ENCODE measurements at regions not wholly inside any gene's neighbourhood (a gene's known extent, or its start where the extent isn't known, plus 50 kb on each side); places are given as distances from the start of the nearest gene placed in this dataset.

- H2AK5ac ChIP-seq (ENCODE audit: low read depth, low read length), result no peak overlapping the region
- H3K4me1 ChIP-seq (ENCODE audit: control insufficient read depth, insufficient read depth, low read length), result peaks cover 16% of the 10 kb centered on the region
- H2BK120ac ChIP-seq (ENCODE audit: low read depth, low read length), result no peak overlapping the region
- H3K9ac ChIP-seq (ENCODE audit: low read depth, low read length), result no peak overlapping the region
- no peak overlapping the region for H3K4ac ChIP-seq (ENCODE audit: low read depth, low read length)
- CTCF ChIA-PET, result no interaction called here
- no peak for DNase-seq
- no peaks in the 10 kb centered on the region for H3K36me3 ChIP-seq (ENCODE audit: control insufficient read depth, insufficient read depth, low read length)
- H4K91ac ChIP-seq (ENCODE audit: insufficient read depth, low read depth, low read length), result no peak overlapping the region
- H3K27ac ChIP-seq (ENCODE audit: insufficient read depth, low read length), result no peak overlapping the region
- no peak overlapping the region for H4K5ac ChIP-seq (ENCODE audit: low read depth, low read length)
- intact Hi-C loops (cut with micrococcal nuclease), result no loop called here
- dilution Hi-C loops (cut with HindIII; ENCODE audit: low sequenced_read_pairs, unreplicated experiment), result no loop called here
- POLR2A ChIA-PET (ENCODE audit: unreplicated experiment), result no interaction called here
- H3K79me1 ChIP-seq (ENCODE audit: low read depth in 1 of 2, low read length in 2 of 2), result no peaks in the 10 kb centered on the region
- H3K4me3 ChIP-seq (ENCODE audit: insufficient read depth, low read depth, low read length), result no peak overlapping the region
- H2BK5ac ChIP-seq (ENCODE audit: low read depth, low read length, poor library complexity, severe bottlenecking), result no peak overlapping the region
- H4K8ac ChIP-seq (ENCODE audit: low read depth in 2 of 2, low read length in 2 of 2), result no peak overlapping the region
- no peak overlapping the region for H2AFZ ChIP-seq (replicated peaks; ENCODE audit: low read length, poor library complexity)
- BruUV-seq (replicated peaks), result no TSS peak
- no peak overlapping the region for H3K23ac ChIP-seq (ENCODE audit: low read depth, low read length)
- H3K4me2 ChIP-seq (ENCODE audit: low read depth, low read length), result no peak overlapping the region
- H2BK15ac ChIP-seq (ENCODE audit: low read depth, low read length), result no peak overlapping the region
- H3K18ac ChIP-seq (ENCODE audit: low read depth, low read length), result no peak overlapping the region
- ATAC-seq (ENCODE audit: low read depth), result no peak
- TF ChIP-seq MAZ (IDR thresholded peaks at IDR 0.05; ENCODE audit: borderline replicate concordance, low read depth, low read length) (no peak), MAFK (IDR thresholded peaks at IDR 0.05; ENCODE audit: low read depth, low read length) (0 out of 2 replicates have a peak, but pooled peaks have one; percentile 18)
- TF ChIP-seq, protein P1, sequence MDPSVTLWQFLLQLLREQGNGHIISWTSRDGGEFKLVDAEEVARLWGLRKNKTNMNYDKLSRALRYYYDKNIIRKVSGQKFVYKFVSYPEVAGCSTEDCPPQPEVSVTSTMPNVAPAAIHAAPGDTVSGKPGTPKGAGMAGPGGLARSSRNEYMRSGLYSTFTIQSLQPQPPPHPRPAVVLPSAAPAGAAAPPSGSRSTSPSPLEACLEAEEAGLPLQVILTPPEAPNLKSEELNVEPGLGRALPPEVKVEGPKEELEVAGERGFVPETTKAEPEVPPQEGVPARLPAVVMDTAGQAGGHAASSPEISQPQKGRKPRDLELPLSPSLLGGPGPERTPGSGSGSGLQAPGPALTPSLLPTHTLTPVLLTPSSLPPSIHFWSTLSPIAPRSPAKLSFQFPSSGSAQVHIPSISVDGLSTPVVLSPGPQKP (IDR thresholded peaks at IDR 0.05; ENCODE audit: borderline replicate concordance, low read depth, low read length), result no peak
- no peak overlapping the region for H3K14ac ChIP-seq (replicated peaks; ENCODE audit: low read depth, low read length)
- peaks cover 4% of the 10 kb centered on the region; the same call in 1 of the 2 replicates for H3K9me1 ChIP-seq (ENCODE audit: insufficient read depth, low read length)
- H2BK20ac ChIP-seq (ENCODE audit: low read depth, low read length), result no peak overlapping the region
- in situ Hi-C loops (cut with MboI; ENCODE audit: low sequenced_read_pairs), result no loop called here
- no CpG with 5 or more reads among the region's 1 CpG for WGBS, 2 experiments (ENCODE audit: extremely low coverage in 2 of 2, insufficient read length in 1 of 2)
- no peak overlapping the region for H2AK9ac ChIP-seq (replicated peaks; ENCODE audit: low read depth, low read length, poor library complexity)
- no peak overlapping the region for H3K56ac ChIP-seq (ENCODE audit: extremely low read depth, insufficient read depth, low read length)
- H4K20me1 ChIP-seq (ENCODE audit: insufficient read depth, low read length), result no peaks in the 10 kb centered on the region
- peaks cover 5% of the 10 kb centered on the region for H3K27me3 ChIP-seq (ENCODE audit: control insufficient read depth, insufficient read depth, low read length)
- H3K9me3 ChIP-seq (ENCODE audit: control insufficient read depth, insufficient read depth, low read length), result peaks cover 3% of the 10 kb centered on the region; the same call in 1 of the 2 replicates
Observed at GRCh38 chr6:3515669-3516068, 58.8 kb upstream of the SLC22A23 start.
